ENCODE measurements at regions not wholly inside any gene's neighbourhood (a gene's known extent, or its start where the extent isn't known, plus 50 kb on each side); places are given as distances from the start of the nearest gene placed in this dataset.

DNA sequence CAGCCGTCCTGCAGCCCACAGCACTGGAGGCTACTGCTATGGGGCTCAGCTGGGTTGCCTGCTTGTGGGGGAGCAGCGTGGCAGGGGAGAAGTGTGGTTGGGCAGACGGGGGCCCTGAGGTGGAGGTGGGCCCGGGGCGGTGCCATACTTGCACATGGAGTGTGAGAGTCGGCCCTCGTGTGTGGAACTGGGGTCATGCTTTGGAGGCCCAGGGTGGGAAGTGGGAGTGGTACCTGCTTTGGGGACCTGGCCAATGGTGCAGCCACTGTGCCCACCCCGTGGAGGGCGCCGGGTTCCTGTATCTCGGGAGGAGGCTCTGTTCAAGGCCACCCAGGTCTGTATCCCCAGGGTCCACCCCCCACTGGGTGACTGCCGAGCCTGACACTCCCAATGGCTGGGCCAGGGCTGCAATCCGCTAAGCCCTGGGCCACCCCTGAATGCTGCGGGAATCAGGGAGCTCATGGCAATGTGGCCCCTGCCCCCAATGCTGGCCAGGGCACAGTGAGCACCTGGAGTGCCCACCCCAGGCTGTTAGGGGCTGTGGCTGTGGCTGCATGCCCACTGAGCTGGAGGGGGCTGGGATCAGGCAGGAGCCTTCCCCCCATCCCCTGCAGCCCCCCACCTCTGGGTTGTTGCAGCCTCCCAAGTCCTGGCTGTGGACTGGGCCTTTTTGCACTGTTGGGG, 157.9 kb upstream of the SLC38A2 start:
- no peak overlapping the region for H3K4me3 ChIP-seq (ENCODE audit: insufficient read depth, low read depth, low read length, poor library complexity, severe bottlenecking)
- H3K9me3 ChIP-seq (ENCODE audit: control insufficient read depth, low read length): no peaks in the 10 kb centered on the region
- no peak for DNase-seq
- no peaks in the 10 kb centered on the region for H3K36me3 ChIP-seq (ENCODE audit: control insufficient read depth, insufficient read depth, low read length)
- no peaks in the 10 kb centered on the region for H3K27me3 ChIP-seq (replicated peaks; ENCODE audit: control insufficient read depth, insufficient read depth, low read length, poor library complexity, severe bottlenecking)
- no peaks in the 10 kb centered on the region for H3K4me1 ChIP-seq (ENCODE audit: control insufficient read depth, insufficient read depth, low read length, poor library complexity, severe bottlenecking)
- no peak overlapping the region for H3K27ac ChIP-seq (ENCODE audit: insufficient read depth, low read length, poor library complexity, severe bottlenecking)

DNA sequence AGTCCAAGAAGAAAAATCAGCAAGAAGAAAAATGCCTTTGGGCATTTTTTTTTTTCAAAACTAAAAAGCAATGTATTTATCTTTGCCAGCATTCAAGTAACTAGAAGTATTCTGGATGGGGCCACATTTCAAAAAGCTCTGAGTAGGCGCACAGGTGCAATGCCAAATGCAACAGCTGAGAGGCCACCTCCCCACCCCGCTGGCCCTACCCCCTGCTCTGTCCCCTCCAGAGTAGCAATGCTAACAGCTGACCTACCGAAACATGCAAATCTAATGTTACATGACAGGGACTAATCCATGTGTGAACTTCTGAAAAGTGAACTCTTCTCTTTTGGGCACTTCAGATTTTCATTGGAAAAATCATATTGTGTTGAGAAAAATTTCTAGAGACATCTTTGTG, 153.7 kb upstream of the SLC38A2 start:
- no peaks in the 10 kb centered on the region for H3K27me3 ChIP-seq (replicated peaks; ENCODE audit: control insufficient read depth, insufficient read depth, low read length, poor library complexity, severe bottlenecking)
- no peak for DNase-seq
- H3K27ac ChIP-seq (ENCODE audit: insufficient read depth, low read length, poor library complexity, severe bottlenecking): no peak overlapping the region
- H3K4me3 ChIP-seq (ENCODE audit: insufficient read depth, low read depth, low read length, poor library complexity, severe bottlenecking): no peak overlapping the region
- no peaks in the 10 kb centered on the region for H3K9me3 ChIP-seq (ENCODE audit: control insufficient read depth, low read length)
- peaks cover 10% of the 10 kb centered on the region for H3K4me1 ChIP-seq (ENCODE audit: control insufficient read depth, insufficient read depth, low read length, poor library complexity, severe bottlenecking)
- H3K36me3 ChIP-seq (ENCODE audit: control insufficient read depth, insufficient read depth, low read length): no peaks in the 10 kb centered on the region

DNA sequence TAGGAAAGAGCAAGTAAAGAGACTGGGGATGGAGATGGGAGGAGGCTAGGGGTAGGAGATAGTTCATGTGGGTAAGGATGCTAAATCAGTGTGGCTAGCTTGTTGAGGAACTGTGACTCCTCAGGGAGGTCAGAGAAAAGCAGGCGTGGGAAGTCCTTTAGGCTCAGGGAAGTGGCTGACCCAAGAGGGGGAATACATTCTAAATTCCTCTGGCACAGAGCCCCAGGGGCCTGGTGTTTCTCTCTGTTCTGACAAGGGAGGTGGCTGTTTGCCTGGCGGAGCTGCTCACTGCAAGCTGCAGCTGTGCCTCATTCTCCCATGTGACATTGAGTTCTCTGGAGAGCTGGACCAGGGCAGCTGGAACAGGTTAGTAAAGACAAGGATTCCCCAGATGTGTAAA, 152.2 kb upstream of the SLC38A2 start:
- H3K27me3 ChIP-seq (replicated peaks; ENCODE audit: control insufficient read depth, insufficient read depth, low read length, poor library complexity, severe bottlenecking): no peaks in the 10 kb centered on the region
- no peaks in the 10 kb centered on the region for H3K9me3 ChIP-seq (ENCODE audit: control insufficient read depth, low read length)
- H3K4me1 ChIP-seq (ENCODE audit: control insufficient read depth, insufficient read depth, low read length, poor library complexity, severe bottlenecking): peaks cover 10% of the 10 kb centered on the region
- peak overlapping the region; percentile 47 for H3K27ac ChIP-seq (ENCODE audit: insufficient read depth, low read length, poor library complexity, severe bottlenecking)
- H3K4me3 ChIP-seq (ENCODE audit: insufficient read depth, low read depth, low read length, poor library complexity, severe bottlenecking): no peak overlapping the region
- DNase-seq: no peak
- H3K36me3 ChIP-seq (ENCODE audit: control insufficient read depth, insufficient read depth, low read length): no peaks in the 10 kb centered on the region

DNA sequence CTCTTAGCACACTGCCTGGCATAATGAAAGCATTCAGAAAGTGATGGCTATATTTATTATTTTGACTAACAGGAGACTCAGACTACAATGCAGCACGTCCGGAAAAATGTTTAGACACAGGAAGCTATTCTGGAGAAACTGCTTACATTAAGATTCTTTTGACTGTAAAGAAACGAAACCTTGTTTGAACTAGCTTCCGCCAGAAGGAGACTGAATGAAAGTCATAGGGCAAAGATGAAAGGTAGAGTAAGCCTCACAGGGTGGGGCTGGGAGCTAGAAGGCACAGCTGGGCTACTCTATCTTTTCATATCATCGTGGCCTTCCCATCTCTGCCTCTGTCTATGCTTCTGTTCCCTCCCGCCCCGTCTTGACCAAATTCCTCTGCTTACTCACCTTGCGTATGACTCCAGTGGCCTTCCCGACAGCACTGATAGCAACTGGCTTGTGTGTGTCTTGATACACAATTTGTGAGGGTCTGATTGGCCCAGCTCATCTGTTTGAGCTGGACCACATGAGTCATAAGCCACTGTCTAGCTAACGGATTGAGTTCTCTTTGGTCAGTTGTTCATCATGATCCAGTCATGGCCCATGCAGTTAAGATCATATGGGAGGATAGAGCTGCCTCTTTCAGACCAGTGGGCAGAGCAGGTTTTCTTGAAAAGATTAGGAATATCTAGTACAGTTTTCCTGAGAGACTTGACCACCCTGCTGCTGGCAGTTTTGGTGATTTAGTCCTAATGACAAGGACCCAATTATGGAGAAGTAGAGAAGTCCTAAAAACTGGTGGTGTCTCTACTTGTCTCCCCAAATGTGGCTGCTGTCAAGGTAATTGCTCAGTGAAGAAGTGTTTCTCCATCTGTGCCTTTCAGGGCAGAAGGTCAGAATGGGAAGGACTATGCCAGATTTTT, 151.5 kb upstream of the SLC38A2 start:
- peak in 2 of 3 donors; percentile 6 to 15 for DNase-seq
- no peaks in the 10 kb centered on the region for H3K36me3 ChIP-seq (ENCODE audit: control insufficient read depth, insufficient read depth, low read length)

DNA sequence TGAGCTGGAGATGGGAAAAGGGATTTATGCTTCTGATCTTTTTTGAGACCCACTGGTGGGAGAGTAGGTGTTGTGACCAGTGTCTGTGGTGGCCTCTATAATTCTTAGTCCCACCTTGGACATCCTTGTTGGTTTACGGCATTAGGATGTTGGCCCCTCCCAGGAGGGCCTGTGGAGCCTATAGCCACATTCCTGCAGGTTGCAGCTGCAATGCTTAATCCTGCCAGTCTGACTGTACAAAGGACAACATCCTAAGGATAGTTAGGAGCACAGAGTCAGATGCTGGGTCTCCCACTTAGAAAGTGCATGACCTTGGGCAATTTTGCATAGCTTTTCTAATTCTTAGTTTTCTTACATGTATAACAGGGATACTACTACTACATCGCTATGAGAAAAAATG, 150.9 kb upstream of the SLC38A2 start:
- DNase-seq: no peak

More for the DNA sequence above, 151.5 kb upstream of the SLC38A2 start:
- no peaks in the 10 kb centered on the region for H3K27me3 ChIP-seq (replicated peaks; ENCODE audit: control insufficient read depth, insufficient read depth, low read length, poor library complexity, severe bottlenecking)
- peak overlapping the region; percentile 4 for H3K4me3 ChIP-seq (ENCODE audit: insufficient read depth, low read depth, low read length, poor library complexity, severe bottlenecking)
- no peaks in the 10 kb centered on the region for H3K9me3 ChIP-seq (ENCODE audit: control insufficient read depth, low read length)
- H3K4me1 ChIP-seq (ENCODE audit: control insufficient read depth, insufficient read depth, low read length, poor library complexity, severe bottlenecking): peaks cover 10% of the 10 kb centered on the region
- peak overlapping the region; percentile 47 for H3K27ac ChIP-seq (ENCODE audit: insufficient read depth, low read length, poor library complexity, severe bottlenecking)

DNA sequence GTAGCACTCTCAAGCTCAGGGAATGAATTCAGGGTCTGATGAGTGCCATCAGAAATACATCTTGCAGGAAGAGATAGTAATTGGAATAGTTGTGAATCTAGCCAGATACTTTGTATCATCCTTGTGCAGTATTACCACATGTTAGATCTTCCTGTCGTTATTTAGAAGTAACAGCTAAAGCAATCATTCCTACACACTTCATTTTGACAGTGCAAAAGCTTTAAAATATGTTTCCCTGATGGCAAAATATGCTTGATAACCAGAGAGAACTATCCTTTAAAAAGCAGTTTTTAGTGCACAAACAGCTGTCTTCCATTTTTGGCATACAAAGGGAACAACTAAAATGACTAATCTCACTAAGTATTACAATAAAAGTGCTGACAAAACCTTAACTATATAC, 149.5 kb upstream of the SLC38A2 start:
- Histone ChIP-seq H3K27ac (ENCODE audit: insufficient read depth, low read length, poor library complexity, severe bottlenecking) (no peak overlapping the region), H3K36me3 (ENCODE audit: control insufficient read depth, insufficient read depth, low read length) (no peaks in the 10 kb centered on the region), H3K27me3 (replicated peaks; ENCODE audit: control insufficient read depth, insufficient read depth, low read length, poor library complexity, severe bottlenecking) (no peaks in the 10 kb centered on the region), H3K4me3 (ENCODE audit: insufficient read depth, low read depth, low read length, poor library complexity, severe bottlenecking) (no peak overlapping the region), H3K9me3 (ENCODE audit: control insufficient read depth, low read length) (no peaks in the 10 kb centered on the region), H3K4me1 (ENCODE audit: control insufficient read depth, insufficient read depth, low read length, poor library complexity, severe bottlenecking) (peaks cover 10% of the 10 kb centered on the region)
- no peak for DNase-seq

More for the DNA sequence above, 150.9 kb upstream of the SLC38A2 start:
- Histone ChIP-seq H3K27ac (ENCODE audit: insufficient read depth, low read length, poor library complexity, severe bottlenecking) (peak overlapping the region; percentile 47), H3K27me3 (replicated peaks; ENCODE audit: control insufficient read depth, insufficient read depth, low read length, poor library complexity, severe bottlenecking) (no peaks in the 10 kb centered on the region), H3K9me3 (ENCODE audit: control insufficient read depth, low read length) (no peaks in the 10 kb centered on the region), H3K4me3 (ENCODE audit: insufficient read depth, low read depth, low read length, poor library complexity, severe bottlenecking) (peak overlapping the region; percentile 4), H3K4me1 (ENCODE audit: control insufficient read depth, insufficient read depth, low read length, poor library complexity, severe bottlenecking) (peaks cover 10% of the 10 kb centered on the region), H3K36me3 (ENCODE audit: control insufficient read depth, insufficient read depth, low read length) (no peaks in the 10 kb centered on the region)

DNA sequence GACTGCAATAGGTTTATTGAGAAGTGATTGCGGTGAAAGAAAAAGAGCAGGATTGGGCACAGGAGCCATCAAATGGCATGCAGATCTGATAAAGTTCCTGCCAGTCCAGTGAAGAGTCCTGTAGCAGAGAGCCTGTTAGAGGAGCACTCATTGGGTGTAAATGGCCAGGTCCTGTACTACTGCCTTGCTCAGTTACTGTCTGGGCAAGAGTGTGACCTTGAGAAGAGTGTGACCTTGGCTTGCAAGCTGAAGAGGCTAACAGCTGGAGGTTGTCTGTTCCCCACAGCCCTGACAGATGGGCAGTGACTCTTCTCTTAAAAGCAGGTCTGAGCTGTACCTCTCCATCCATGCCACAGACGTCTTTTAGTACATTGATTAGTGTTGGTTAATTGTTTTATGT, 148.6 kb upstream of the SLC38A2 start:
- no peak for DNase-seq
- H3K27ac ChIP-seq (ENCODE audit: insufficient read depth, low read length, poor library complexity, severe bottlenecking): no peak overlapping the region
- H3K36me3 ChIP-seq (ENCODE audit: control insufficient read depth, insufficient read depth, low read length): no peaks in the 10 kb centered on the region
- H3K9me3 ChIP-seq (ENCODE audit: control insufficient read depth, low read length): no peaks in the 10 kb centered on the region
- no peaks in the 10 kb centered on the region for H3K27me3 ChIP-seq (replicated peaks; ENCODE audit: control insufficient read depth, insufficient read depth, low read length, poor library complexity, severe bottlenecking)
- no peak overlapping the region for H3K4me3 ChIP-seq (ENCODE audit: insufficient read depth, low read depth, low read length, poor library complexity, severe bottlenecking)
- peaks cover 10% of the 10 kb centered on the region for H3K4me1 ChIP-seq (ENCODE audit: control insufficient read depth, insufficient read depth, low read length, poor library complexity, severe bottlenecking)

DNA sequence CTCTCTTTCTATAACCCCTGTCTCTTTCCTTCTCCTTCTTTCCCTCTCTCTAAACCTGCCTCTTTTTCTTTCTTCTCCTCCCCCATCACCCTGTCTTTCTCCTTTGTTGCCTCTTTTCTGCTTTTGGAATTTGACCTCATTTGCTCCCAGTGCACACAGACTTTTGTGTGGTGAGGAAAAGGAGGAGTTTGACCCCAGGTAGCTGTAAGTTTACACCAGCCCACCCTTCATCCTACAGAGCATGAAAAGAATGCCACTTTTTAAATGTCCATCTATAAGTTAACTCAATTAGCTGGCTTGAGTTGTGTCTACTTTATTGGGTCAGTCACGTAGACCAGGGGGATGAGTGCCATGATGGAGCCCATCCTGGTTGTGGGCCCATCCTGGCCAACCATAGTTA, 146.8 kb upstream of the SLC38A2 start:
- H3K27ac ChIP-seq (ENCODE audit: insufficient read depth, low read length, poor library complexity, severe bottlenecking): no peak overlapping the region
- H3K27me3 ChIP-seq (replicated peaks; ENCODE audit: control insufficient read depth, insufficient read depth, low read length, poor library complexity, severe bottlenecking): no peaks in the 10 kb centered on the region
- H3K9me3 ChIP-seq (ENCODE audit: control insufficient read depth, low read length): no peaks in the 10 kb centered on the region
- DNase-seq: no peak
- H3K4me3 ChIP-seq (ENCODE audit: insufficient read depth, low read depth, low read length, poor library complexity, severe bottlenecking): no peak overlapping the region
- no peaks in the 10 kb centered on the region for H3K36me3 ChIP-seq (ENCODE audit: control insufficient read depth, insufficient read depth, low read length)
- H3K4me1 ChIP-seq (ENCODE audit: control insufficient read depth, insufficient read depth, low read length, poor library complexity, severe bottlenecking): peaks cover 9% of the 10 kb centered on the region

DNA sequence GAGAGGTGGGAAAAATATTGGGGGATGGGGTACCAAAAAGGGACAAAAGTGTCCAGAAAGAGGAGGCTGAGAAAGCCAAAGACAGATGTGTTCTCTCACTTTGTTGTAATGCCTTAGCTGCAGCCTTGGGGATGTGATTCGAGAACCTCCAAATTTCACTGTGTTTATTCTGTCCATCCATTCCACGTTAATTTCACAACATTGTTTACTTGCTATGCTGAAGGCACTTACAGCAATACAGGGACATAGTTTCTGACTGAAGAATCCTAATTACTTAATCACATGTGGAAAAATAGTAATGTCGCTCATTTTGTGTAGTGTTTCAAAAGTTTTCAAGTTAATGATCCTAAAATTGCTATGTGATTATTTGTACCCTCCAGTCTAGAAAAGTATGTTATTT, 146.2 kb upstream of the SLC38A2 start:
- H3K9me3 ChIP-seq (ENCODE audit: control insufficient read depth, low read length): no peaks in the 10 kb centered on the region
- H3K27ac ChIP-seq (ENCODE audit: insufficient read depth, low read length, poor library complexity, severe bottlenecking): no peak overlapping the region
- H3K4me3 ChIP-seq (ENCODE audit: insufficient read depth, low read depth, low read length, poor library complexity, severe bottlenecking): no peak overlapping the region
- no peaks in the 10 kb centered on the region for H3K36me3 ChIP-seq (ENCODE audit: control insufficient read depth, insufficient read depth, low read length)
- peaks cover 4% of the 10 kb centered on the region for H3K4me1 ChIP-seq (ENCODE audit: control insufficient read depth, insufficient read depth, low read length, poor library complexity, severe bottlenecking)
- no peak for DNase-seq
- H3K27me3 ChIP-seq (replicated peaks; ENCODE audit: control insufficient read depth, insufficient read depth, low read length, poor library complexity, severe bottlenecking): no peaks in the 10 kb centered on the region

DNA sequence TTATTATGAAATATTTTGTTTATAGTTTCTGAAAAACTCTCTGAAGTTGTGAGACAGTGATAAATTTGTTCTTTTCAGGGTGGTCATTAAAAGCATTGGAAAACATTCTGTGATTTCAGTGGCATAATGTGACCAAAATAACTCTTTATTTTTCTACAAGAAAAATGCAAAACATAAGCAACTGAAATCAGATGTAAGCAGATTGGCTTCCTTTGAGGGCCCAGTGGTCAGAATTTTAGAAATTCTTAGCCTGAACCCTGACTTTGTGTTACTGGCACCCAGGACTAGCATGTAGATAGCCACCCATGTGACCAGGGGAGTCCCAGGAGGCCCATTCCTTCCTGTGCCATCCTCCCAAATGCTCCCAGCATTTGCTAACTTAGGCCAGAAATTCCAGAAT, 145.6 kb upstream of the SLC38A2 start:
- Histone ChIP-seq H3K27me3 (replicated peaks; ENCODE audit: control insufficient read depth, insufficient read depth, low read length, poor library complexity, severe bottlenecking) (no peaks in the 10 kb centered on the region), H3K27ac (ENCODE audit: insufficient read depth, low read length, poor library complexity, severe bottlenecking) (no peak overlapping the region), H3K4me3 (ENCODE audit: insufficient read depth, low read depth, low read length, poor library complexity, severe bottlenecking) (no peak overlapping the region), H3K9me3 (ENCODE audit: control insufficient read depth, low read length) (no peaks in the 10 kb centered on the region), H3K36me3 (ENCODE audit: control insufficient read depth, insufficient read depth, low read length) (no peaks in the 10 kb centered on the region), H3K4me1 (ENCODE audit: control insufficient read depth, insufficient read depth, low read length, poor library complexity, severe bottlenecking) (no peaks in the 10 kb centered on the region)
- DNase-seq: no peak
